Midbrain (tissue), 1 donor: ENCODE measurements at regions not wholly inside any gene's neighbourhood (a gene's known extent, or its start where the extent isn't known, plus 50 kb on each side); places are given as distances from the start of the nearest gene placed in this dataset.
A peak's percentile ranks its signal among the peaks of the same experiment; 100 is the strongest.

Experiments used
- DNase-seq: peaks from one replicate; lab custom pipeline; 2025; lab: John Stamatoyannopoulos, UW

DNA sequence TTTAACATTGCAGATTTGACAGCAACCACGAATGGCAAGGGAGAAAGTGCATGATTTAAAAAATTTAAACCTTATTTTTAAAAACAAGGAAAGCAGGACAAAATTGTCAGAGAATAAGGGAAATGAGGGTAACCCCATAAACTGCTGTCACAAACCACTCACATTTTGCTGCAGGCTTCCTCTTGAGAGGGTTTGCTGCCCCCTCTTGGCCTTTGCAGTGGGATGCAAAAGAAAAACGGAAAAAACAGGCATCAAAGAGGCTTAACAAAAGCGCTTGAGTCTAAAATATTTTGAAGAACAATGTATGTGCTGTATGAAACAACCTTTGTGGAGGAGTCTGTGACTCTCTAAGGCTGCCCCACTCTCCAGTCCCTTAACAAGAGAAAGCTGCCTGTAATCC is 91.6 kb downstream of the TMX3 start:
- peak; percentile 81 for DNase-seq

DNA sequence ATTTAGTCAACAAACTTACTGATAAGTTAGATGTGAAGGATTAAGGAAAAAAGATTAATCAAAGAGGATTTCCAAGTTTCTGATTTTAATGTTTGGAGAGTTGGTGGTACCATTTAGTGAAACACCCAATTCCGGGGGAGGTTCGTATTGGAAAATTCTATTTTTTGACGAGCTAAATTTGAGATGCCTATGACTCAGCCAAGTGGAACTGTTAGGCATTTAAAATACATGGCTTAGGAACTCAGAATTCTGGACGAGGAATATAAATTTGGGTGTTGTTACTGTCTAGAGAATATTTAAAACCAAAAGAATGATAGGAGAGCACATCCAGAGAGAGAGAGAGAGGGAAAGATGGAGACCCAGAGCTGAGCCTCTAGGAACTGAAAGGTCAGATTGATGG is 103.6 kb downstream of the TMX3 start:
- DNase-seq, result no peak

DNA sequence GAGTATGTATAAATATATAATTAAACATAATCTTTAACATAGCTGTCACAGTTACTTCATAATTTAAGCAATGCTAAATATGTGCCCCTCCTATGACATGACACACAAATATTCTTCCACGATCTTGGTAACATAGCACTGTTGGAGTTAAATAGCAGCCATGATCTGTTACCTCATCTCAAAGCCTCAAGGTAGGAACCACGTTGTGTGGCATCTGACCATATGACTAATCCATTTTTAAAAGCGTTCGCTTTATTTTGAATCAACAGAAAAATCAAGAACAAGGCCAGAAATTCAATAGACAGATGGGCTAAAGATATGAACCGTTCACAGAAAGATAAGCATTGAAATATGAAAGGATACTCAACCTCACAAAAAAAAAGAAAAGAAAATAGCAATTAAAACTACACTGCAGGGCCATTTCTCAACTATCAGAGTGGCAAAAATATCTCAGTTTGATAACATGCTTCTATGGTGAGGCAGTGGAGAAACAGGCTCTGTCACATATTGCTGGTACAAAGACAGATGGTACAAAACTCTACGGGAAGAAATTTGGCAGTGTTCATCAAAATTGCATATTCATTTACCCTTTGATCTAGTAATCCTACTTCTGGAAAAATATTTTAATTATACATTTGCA is 105.9 kb downstream of the TMX3 start:
- no peak for DNase-seq

DNA sequence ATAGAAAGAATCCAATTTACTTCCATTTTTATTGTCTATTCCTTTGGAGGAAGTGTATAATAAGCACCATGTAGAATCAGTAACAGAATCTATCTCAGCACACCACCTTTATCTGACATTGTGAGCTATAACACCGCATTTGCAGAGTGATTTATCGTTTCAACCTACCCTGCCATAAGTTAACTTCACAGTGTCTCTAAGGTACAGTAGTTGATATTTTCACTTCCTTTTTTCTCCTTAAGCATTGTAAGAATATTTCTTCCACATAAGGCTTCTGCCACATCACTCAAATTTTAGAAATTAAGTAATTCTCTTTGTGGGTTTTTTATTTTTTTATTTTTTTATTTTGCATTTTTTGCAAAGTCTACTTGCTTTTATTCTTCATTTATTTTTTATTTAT is 107.1 kb downstream of the TMX3 start:
- no peak for DNase-seq

DNA sequence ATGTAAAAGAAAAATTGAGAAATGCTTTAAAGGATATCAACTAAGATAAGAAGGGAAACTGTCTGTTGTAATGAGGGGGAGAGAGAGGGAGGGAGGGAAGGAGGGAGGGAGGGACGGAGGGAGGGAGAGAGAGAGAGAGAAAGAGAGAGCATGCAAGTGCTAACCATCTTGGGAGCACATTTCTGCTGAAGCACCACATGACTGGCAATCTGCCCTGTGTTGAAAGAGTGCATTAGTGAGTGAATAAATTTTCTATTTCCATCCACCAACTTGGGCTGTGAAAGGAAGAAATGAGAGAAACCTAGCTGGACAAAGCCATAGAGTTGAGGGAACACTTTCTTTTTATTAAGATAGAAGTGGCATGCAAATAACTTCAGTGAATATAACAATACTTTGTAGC is 110.7 kb downstream of the TMX3 start:
- DNase-seq, result no peak

DNA sequence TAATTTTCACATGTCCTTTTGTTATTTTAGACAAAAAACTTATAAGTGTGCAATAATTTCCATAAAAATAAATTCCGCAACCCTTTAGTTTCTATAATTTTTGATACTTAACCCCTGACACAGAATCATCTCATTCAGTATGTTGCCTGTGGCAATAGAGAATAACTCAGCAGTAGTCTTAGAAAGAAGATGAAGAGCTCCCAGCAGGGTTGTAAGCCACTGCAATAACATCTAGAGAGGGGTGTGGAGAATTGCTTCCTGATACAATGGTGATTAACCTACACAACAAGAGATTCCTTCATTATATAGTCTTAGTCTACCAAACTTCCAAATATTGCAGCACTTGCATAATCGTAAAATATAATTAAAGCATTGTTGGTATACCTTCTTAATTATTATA is 118.9 kb downstream of the TMX3 start:
- DNase-seq, result no peak

DNA sequence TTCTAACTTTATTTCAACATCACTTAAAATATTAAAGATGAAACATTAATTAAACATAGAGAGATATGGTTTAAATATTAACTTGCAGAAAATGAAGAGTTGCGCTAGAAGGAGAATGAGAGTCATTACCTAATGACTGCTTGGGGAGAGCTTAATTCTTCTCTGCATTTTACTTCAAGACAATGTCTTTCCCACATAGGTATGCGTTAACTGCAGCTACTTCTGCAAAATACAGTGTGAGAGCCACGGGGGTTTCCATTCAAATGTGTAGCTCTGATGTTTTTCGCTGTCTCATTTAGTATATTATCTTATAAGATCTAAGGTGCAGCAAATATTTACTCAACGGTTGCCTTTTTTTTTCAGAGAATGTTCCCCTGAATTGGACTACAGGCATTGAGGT is 126.7 kb downstream of the TMX3 start:
- no peak for DNase-seq

DNA sequence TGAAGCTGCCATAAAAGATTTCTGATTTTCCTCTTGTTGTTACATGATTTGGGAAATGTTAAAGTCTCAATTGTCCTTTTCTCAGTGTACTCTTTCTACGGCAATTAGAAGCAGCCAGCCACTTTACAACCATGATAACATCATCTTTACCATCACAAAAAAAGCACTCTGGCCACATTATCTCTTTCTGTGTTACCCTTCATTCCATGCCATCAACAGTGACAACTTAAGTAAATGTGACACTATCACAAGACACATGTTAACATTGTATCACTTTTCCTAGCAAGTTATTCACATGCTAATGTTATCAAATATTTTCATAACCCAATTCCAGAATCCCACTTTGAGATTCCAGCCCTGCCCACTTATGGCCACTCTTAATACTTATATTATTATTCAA is 131.2 kb downstream of the TMX3 start:
- no peak for DNase-seq

DNA sequence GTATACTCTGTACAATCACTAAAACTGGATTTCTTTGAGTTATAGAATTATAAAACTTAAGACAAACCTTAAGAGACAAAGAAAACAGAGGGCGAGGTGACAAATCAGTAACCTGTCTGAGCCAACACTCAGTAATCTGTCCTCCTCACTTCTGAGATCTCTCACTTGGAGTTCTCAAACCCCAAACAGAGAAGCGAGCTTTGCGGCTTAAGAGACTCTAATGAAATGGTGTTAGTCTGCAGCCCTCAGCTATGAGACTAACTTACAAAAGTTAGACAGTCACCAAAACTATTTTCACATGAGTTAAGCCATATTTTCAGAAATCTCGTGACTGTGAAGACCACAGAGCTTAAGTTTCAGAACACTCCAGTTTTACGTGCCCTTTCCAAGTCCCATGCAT is 140.6 kb downstream of the TMX3 start:
- DNase-seq, result no peak

DNA sequence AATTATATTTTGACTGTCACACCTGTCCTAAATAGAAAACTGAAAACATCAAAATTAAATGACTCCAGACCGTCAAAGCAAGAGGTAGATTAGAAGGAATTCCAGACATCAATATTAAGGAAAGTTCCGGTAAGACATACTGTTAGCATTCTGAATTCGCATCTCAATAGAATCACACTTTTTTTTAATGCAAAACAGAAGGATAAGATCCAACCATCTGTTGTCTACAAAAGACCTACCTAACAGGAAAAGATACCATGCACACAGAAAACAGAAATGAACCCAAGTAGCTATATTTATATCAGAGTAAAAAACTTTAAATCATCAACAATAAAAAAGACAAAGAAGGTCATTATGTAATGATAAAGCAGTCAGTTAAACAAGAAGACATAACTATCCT is 145.0 kb downstream of the TMX3 start:
- no peak for DNase-seq

DNA sequence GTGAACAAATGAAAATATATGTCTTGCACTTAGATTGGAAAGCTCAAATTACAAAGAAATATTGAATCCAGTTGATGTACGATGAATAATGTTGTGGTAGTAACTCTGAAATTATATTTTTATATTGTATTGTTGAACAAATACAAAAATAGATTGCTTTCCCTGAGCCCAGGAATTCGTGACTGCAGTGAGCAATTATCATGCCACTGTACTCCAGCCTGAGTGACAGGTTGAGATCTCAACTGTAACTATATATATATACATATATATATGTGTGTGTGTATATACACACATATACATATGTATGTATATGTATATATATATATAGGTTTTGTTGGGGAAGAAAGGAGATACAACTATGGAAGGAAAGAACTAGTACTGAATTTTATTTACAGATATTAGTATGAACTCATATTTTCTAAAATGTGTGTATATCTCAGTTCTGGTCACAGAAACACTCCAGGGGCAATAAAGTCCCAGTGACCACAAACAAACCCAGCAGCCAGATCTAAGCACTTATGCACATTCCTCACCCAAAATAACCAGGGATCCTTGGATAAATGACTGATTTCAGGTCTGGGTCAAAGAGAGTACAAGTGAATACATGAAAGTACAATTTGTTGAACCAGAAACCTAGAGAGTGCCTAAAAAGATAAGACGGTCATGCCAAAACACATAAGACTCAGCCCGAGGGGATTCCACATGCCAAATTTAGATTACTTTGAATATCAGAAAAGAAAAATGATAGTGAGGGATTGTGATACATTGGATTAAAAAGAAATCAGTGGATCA is 146.3 kb downstream of the TMX3 start:
- DNase-seq, result no peak

DNA sequence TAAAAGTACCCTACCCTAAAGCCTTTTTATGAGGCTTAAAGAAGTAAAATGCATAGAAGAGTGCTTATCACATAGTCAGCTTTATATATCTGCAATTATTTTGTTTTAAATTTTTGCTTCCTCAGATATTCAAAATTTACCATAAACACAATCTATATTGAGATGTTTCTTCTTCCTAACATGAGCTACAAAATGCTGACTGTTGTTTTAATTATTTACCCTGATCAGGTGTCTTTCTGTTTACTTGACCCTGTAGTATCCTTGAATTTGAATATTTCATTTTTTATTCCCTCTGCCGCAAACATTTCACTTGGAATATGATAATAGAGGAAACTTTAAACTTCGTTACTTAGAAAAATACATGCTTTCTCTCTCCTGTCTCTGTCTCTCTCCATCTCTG is 147.9 kb downstream of the TMX3 start:
- DNase-seq, result no peak

DNA sequence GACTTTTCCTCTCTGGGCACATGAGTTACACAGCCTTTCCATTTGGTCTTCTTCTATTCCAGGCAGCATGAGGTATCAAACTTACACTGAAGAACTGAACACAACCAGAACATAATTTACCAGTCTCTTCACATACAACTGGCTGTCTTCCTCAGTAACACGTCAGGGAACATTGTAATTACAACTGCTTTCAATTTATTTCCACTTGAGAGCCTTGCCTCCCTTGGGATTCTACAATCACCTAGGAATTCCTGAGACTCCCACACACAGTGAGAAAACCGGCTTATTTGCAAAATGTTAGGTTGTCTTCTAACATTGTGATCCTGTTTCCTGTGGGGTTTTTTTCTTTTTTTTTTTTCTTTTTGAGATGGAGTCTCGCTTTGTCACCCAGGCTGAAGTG is 149.9 kb downstream of the TMX3 start:
- no peak for DNase-seq

DNA sequence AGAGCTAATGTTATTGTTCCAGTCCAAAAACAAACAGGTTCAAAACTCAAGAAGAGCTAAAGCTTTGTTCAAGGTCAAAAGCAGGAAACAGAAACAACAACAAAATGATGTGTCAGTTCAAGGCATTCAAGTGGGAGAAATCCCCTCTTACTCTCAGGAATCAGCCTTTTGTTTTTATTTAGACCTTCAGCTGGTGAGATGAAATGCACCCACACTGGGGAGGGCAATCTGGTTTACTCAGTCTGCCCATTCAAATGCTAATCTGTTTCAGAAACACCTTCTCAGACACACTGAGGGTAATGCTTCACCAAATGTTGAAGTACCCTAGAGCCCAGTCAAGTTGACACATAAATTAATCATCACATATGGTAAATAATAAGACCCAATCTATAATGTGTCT is 150.6 kb downstream of the TMX3 start:
- no peak for DNase-seq

DNA sequence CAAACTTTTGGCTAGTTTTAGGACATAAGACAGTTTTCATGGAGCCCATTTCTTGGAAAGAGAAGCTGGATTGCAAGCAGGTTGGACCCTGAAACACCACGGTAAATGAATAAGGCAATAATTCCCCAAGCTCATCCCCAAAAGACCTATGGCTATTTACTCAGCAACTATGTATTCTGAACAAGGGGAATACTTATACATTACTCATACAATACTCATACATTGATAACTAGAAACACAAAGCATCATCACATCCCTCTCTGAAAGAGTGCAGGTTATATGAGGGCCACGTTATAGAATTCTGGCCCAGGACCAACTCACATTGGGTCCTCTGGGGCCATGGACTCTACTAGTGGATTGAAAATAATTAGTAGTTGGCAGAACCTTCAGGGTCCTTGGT is 154.8 kb downstream of the TMX3 start:
- no peak for DNase-seq

DNA sequence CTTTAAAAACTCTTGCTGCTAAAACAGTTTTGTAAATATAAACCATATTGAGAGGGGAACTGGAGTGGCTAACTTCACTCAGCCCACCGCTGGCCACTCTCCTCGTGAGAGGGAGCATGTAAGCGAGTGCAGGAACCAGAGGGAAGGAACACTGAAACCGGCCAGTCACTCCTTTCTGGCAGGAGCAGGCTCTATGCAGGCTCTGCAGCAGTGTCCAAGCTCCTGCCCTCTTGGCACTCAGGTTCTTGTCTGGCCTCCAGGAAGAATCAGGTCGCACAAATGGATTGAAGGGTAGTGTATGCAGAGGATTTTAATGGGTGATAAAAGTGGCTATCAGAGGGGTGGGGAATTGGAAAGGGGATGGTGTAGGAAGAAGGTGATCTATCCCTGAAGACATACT is 157.7 kb downstream of the TMX3 start:
- DNase-seq, result no peak

DNA sequence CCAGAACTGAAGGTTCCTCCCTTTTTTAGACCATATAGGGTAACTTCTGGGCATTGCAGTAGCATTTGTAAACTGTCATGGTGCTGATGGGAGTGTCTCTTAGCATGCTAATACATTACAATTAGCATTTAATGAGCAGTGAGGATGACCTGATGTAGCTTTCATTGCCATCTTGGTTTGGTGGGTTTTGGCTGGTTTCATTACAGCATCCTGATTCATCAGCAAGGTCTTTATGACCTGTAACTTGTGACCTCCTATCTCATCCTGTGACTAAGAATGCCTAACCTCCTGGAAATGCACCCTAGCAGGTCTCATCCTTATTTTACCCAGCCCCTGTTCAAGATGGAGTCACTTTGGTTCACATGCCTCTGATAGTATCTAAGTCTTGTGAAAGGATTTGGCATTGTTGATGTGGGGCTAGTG is 159.0 kb downstream of the TMX3 start:
- DNase-seq, result no peak

DNA sequence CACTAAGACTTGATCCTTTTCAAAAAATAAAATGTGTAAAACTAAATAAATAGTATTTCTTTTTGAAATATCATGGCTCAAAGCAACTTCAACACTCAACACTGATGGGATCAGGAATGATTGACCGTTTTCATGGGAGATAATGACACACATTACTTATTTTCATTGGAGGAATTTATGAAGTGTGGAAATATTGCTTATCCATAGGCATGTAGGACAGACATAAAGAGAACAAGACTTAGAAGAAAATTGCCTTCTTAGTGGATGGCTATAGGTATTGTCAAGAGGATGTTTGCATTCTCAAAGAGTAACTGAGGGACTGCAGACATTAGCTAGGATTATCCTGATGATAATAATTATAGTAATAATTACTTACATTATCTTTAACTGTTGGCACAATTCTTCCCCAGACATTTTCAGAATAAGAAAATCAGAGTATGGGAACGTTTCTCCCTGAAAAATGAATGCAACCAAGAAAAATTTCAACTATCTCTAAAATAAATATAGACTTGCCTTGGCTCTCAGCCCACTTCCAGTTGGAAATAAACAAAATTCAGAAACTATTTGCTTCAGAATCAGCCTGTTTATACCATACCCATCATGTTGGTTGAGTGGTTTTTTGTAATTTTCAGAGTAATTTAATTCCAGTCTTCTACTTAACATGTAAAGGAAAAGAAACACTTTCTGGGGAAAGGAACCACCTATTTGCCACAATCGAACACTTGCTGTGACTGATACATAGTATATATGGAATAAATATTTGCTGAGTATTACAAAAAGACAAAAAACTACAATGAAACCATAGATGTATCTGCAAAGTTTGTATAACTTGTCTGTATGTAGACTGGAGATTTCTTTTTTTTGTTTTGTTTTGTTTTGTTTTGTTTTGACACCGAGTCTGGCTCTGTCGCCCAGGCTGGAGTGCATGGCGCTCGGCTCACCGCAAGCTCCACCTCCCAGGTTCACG is 165.7 kb downstream of the TMX3 start:
- DNase-seq, result no peak

DNA sequence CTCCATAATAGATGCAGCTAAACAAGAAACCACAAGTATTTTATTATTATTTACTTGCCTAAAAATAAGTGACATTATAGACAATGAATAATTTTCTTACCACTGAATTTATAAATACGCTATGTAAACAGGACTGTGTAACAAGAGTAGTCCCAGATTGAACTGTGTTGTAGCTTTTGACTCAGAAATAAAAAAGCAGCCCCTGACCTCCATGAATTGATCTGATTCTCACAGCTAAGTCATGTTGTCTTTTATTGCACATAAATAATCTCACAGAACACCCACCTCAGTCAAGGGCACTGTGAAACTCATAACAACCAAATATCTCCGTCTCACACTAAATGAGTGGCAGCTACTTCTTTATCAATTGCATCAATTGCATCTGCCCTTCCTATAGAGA is 171.6 kb downstream of the TMX3 start:
- no peak for DNase-seq

DNA sequence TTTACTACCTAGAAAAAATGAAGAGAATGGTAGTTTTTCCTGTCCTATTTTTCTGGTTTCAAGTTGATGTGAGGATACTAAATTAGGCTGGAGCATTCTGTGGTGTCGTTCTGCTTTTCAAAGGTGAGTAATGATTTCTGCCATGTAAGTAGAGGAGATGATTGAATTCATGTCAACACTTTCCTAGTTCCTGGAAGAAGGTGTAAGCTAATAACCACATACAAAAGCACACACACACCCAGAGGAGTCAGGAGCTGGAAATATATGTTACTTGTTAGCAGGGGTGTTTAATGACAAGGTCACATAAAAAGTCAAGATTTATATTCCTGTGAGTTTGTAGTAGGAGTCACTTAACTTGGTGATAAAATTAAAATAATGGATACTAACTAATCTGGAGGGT is 172.1 kb downstream of the TMX3 start:
- no peak for DNase-seq

DNA sequence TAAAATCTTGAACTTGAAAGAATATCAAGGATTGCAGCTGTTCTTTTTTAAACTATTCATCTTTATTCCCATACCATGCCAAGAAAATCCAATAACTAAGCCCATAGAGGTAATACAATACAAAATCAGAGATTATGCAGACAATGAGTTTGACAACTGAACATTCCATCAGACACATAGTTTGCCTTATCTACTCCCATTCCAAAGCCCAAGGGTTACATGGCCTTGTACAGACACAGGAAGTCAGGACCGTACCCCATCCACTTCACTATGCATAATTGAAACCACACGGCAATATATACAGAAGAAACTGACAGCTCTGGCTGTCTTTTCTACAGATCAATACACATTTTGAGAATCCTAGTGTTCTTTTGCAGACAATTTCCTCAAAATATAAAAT is 181.3 kb downstream of the TMX3 start:
- DNase-seq, result no peak

DNA sequence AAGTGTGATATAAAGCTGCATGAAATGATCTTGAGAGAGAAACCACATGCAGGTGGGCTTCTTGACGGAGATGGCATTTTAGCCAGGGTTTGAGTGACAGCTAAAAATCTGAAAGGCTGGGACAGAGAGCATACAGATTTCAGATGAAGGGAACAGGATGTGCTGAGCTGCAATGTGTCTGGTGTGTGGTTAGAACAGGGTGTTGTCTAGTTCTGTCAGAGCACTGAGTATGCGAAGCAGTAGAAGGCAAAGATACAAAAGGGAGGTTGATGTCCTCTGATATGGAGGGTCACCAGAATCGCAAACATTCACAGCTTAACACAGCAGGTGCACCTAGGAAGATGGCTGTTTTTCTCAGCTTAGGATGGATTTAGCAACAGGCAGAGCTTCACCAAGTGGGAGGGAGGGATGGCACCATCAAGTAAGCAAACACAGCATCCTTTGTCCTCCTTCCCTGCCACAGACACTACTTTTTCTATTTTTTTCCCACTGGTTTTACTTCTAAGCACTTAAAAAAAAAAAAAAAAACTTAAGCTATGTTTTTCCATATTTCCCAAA is 182.5 kb downstream of the TMX3 start:
- DNase-seq, result peak; percentile 39
